ENCODE measurements at regions not wholly inside any gene's neighbourhood (a gene's known extent, or its start where the extent isn't known, plus 50 kb on each side); places are given as distances from the start of the nearest gene placed in this dataset.

- no peak for DNase-seq (ENCODE audit: low read depth in 3 of 3, low spot score in 2 of 3)
Measured at GRCh38 chr4:176566769-176567168, 226.0 kb downstream of the VEGFC start.

DNA sequence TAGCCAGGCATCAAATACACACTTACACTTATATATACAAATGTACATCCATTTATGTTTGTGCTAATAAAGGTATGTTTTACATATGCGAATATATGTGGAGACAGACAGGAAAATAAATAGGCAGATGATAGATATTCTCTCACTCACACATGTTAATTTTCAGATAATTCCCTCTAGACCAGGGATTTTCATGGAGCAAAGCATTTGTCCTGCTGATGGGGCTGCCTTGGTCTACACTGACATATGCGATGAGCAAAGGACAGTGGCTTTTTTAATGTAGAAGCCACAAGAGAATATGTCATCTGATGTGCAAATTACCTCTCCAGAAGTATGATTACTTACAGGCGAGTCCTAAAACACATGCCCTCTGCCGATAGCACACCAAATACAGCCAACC lies 224.5 kb downstream of the VEGFC start:
- no peak for DNase-seq (ENCODE audit: low read depth in 3 of 3, low spot score in 2 of 3)

DNA sequence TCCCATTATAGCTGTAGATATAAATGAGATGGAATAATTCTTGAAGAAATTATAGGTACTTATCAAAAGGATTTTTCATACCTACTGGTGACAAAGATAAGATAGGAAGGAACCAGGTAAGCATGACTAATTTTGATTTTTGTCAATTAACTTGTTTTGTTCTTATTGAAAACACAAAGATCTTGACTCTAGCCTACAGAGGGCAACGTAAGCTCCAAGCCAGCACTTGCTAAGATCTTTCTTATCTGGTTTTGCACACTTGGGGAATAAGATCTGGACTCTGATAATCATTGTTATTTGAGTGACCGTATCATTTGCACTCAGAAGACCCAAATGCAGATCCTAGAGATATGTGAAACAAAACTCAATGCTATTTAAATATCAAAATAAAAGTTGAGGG lies 223.4 kb downstream of the VEGFC start:
- DNase-seq (ENCODE audit: low read depth in 3 of 3, low spot score in 2 of 3), result no peak

DNA sequence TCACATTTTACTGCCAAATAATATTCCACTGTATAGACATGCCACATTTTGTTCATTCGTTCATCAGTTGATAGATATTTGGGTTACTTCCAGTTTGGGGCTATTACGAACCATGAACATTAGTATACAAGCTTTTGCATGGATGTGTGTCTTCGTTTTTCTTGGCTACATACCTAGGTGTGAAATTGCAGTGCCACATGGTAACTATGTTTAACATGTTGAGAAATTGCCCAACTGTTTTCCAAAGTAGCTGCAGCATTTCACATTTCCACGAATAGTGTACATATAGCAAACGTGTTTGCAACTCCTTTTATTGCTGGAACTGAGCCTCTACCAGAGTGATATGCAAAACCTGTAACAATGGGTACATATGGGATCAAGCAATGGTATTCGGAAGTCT lies 221.5 kb downstream of the VEGFC start:
- no peak for DNase-seq (ENCODE audit: low read depth in 3 of 3, low spot score in 2 of 3)

DNA sequence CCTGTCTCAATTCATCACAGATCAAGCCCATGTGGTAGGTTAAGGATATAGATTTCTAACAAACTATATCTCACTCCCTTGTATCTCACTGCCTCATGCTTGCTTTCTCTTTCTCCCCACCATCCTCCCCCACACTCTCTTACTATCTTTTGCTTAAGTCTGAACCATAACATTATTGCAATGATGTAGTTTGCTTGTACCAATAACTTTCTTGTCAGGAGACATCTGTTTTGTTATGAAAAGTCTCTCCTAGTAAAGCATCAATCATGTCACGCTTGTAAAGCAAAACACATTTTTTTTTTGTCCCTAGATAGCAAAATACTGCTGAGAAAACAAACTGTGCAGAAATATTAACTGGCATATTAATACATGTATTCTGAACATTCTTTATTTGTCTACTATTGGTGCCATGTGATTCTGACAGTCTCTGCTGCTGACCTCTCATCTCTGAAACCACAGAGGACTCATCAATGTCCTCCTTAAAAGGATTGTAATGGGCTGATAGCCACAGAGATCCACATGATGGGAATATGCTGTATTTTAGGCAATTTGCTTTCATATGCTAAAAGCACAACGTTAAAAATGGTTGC lies 217.5 kb downstream of the VEGFC start:
- DNase-seq (ENCODE audit: low read depth in 3 of 3, low spot score in 2 of 3), result no peak

DNA sequence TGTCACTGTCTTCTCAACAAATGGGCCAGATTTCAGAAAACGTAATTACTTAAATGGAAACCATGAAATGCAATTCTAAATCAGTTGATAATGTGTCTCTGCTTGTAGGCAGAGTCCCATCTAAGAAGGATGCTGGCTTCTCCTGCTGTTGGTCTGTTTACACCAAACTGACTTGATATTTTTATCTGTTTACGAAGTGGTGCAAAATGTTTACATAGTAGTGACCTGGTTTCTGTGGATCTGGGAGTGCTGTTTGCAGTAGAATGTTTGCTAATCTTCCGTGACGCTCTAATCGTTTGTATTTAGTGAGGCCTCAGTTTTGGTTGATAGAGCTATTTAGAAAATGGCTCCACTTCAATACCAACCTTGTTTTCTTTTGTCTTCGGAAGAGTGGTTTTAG lies 213.5 kb downstream of the VEGFC start:
- no peak for DNase-seq (ENCODE audit: low read depth in 3 of 3, low spot score in 2 of 3)

DNA sequence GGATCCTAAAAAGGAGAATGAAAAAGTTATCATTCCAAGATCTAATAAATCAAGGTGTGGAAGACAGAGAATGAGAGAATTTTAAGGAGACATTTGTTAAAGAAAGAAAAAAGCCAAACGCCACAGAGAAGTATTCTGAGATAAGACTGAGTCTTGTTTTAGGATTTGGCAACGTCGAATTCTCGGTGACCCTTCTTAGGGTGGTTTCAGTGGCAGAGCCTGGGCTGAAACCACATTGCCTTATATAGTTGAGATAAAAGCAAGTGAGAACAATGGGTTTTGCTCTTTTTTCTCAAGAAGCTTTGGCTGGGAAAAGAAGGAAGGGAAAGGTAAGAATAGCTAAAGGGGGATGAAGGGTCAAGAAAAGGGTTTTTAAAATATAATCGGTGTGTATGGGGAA lies 209.4 kb downstream of the VEGFC start:
- DNase-seq (ENCODE audit: low read depth in 3 of 3, low spot score in 2 of 3), result no peak

GRCh38 chr4:176584031-176584606 lies 208.6 kb downstream of the VEGFC start:
- DNase-seq (ENCODE audit: low read depth in 3 of 3, low spot score in 2 of 3), result no peak

- no peak for DNase-seq (ENCODE audit: low read depth in 3 of 3, low spot score in 2 of 3)
Measured at GRCh38 chr4:176587920-176588319, 204.8 kb downstream of the VEGFC start.

DNA sequence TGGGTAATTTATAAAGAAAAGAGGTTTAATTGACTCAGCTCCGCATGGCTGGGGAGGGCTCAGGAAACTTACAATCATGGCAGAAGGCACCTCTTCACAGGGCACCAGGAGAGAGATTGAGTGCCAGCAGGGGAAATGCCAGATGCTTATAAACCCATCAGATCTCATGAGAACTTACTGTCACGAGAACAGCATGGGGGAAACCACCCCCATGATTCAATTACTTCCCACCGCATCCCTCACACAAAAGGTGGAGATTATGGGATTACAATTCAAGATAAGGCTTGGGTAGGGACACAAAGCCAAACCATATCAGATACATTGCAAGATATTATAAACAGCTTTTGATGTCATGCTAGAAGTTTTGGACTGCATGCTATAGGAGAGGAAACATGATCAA lies 204.3 kb downstream of the VEGFC start:
- no peak for DNase-seq (ENCODE audit: low read depth in 3 of 3, low spot score in 2 of 3)

DNA sequence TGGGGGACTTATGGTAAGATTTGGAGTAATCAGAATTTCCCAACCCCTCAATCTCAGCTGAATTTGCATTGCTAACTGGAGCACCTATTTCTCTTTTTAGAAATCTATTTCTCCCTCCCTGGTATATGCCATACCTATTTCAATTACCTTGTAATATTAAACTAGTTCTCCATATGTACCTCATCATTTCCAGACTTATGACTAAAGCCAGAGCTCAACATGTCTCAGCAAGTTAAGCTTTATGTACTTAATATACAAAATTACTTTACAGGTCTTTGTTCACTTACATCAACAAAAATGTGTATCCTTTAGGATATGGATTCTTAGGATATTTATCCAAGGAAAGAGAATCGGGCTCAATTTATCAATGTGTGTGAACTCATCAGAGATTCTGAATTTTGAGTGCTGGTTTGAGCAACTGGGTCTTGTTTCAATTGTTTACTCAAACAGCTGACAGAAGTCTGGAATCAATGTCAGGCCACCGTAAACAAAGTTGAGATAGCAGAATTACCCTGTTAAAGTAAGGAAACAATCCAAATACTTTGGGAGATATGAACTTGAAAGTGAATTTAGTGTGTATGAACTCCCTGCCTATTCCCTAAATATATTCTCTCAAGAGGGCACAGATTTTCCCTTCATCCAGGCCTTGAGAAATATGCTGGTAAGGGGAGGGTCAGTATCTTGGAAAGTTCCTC lies 199.6 kb downstream of the VEGFC start:
- no peak for DNase-seq (ENCODE audit: low read depth in 3 of 3, low spot score in 2 of 3)

- no peak for DNase-seq (ENCODE audit: low read depth in 3 of 3, low spot score in 2 of 3)
Measured at GRCh38 chr4:176593943-176594342, 198.8 kb downstream of the VEGFC start.

DNA sequence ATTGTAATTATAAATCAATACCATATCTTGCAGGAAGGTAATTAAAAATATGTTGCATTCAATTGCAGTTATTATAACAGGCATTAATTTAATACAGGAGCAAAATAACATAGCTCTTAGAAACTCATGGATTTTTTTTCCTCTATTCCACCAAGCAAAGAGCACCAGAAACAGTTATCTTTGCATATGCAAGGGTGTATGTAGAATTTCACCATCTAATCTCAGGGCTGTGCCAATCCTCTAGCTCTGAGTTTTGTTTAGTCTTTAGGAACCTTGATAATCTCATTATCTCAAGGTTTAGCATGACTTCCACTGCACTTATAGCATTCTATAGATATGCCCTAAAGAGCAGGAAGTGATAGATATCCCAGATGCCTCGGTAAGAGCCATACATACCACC lies 197.5 kb downstream of the VEGFC start:
- no peak for DNase-seq (ENCODE audit: low read depth in 3 of 3, low spot score in 2 of 3)

DNA sequence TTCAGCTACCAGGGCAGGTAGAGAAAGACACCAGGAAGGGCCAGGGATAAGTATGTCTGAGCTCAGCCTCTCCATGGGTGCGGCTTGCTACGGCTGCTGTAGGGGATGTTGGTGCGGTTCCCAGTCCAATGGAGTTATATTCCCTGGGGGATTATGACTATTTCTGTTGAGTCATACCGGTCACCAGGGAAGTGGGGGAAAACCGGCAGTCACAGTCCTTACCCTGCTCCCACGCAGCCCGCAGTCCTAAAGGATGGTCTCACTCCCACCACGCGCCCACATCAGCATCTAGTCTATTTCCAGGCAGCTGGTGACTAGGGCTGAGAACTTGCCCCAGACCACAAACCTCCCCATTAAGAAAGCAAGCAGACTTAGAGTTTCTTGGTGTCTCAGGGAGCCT lies 191.6 kb downstream of the VEGFC start:
- no peak for DNase-seq (ENCODE audit: low read depth in 3 of 3, low spot score in 2 of 3)

DNA sequence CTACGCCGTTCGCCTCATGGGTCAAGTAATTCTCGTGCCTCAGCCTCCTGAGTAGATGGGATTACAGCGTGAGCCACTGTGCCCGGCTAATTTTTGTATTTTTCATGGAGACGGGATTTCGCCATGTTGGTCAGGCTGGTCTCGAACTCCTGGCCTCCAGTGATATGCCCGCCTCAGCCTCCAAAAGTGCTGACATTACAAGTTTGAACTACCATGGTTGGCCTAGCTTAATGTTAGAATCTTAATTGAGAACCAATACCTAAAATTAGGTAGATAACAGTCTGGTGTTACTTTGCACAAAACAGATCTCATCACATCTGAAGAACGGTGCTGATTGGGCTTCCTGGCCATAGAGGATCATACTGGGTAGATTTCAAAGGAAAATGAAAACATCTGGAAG lies 184.9 kb downstream of the VEGFC start:
- DNase-seq (ENCODE audit: low read depth in 3 of 3, low spot score in 2 of 3), result no peak

DNA sequence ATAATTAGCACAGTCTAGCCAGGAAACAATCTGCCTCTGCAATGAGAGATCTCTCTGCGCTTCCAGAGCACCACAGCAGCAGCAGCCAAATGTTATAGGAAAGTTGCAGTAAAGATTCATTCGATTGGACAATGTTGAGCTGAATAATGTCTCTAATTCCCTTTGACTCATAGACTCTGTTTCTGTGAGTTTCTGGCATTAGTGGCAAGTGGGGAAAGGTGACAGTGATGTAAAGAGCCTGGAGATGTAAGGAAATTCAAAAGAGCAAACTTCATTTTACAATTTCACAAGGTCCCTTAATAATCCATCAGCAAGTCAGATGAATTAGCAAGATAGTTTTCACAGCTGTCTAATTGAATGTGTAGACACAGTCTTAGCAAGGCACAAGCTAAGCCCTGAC lies 184.4 kb downstream of the VEGFC start:
- DNase-seq (ENCODE audit: low read depth in 3 of 3, low spot score in 2 of 3), result no peak

DNA sequence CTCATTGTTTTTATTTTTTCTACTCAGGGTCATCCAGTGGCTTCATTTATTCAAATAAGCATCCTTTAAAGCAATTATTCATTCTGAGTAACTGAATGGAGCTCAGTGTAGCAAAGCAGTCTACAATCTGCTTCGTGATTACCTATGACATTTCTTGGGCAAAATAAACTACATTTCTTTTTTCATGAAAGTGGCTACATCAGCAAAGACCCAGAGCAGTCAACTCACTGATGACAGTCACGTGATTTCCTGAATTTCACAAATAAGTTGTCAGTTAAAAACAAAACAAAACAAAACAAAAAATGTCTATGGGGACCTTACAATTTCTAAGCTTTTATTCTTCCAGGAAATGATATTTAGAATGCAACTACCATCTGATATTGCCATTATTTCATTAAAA lies 182.1 kb downstream of the VEGFC start:
- DNase-seq (ENCODE audit: low read depth in 3 of 3, low spot score in 2 of 3), result no peak

DNA sequence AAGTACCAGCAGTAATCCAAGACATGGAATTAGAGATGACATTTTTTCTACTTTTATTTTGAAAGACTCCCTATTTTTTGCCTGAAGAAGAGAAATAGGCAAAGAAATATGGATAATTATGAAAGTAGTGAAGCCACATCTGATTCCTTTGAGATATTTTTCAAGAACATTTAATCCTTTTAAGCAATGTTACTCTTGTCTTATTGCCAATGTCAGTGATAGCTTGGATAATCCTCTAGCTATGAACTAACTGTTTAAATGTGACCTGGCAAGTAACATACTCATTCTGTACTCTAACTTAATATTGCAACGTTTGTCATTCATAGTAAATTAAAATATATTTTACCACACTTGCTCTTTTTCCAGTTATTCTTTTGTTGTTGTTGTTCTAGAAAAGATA lies 181.3 kb downstream of the VEGFC start:
- DNase-seq (ENCODE audit: low read depth in 3 of 3, low spot score in 2 of 3), result no peak

DNA sequence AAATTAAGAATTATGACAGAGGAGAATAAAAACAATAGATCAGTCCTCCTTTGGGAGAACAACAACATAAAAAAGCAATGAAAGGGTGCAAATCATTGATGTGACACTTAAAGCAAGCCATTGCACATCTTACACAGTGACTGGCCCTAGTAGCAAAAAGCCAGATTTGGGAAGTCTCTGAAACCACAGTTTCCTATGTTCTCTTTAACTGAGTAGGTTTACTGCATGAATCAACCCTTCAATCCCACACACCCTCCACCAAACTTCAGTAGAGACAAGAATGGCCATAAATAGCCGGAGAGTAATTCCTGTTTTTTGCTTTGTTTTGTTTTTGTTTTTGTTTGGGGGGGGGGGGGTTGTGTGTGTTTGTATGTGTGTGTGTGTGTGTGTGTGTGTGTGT lies 180.8 kb downstream of the VEGFC start:
- no peak for DNase-seq (ENCODE audit: low read depth in 3 of 3, low spot score in 2 of 3)

DNA sequence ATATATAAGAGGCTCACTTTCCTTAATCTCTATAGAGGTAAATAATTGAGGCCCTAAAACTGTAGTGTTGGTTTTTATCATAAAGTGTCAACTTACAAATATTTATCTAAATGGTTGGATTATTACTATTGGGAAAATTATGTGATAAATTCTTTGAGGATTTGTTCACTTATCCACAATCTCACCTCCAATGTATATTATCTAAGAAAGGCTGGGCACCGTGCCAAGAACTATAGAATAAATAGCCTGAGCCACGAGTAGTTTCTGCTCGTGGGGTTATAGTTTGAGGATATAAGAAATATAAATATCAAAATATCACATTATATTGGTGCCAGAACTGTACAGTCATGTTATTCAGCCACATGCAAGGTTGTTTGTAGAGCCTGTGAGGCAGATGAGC lies 177.9 kb downstream of the VEGFC start:
- no peak for DNase-seq (ENCODE audit: low read depth in 3 of 3, low spot score in 2 of 3)

DNA sequence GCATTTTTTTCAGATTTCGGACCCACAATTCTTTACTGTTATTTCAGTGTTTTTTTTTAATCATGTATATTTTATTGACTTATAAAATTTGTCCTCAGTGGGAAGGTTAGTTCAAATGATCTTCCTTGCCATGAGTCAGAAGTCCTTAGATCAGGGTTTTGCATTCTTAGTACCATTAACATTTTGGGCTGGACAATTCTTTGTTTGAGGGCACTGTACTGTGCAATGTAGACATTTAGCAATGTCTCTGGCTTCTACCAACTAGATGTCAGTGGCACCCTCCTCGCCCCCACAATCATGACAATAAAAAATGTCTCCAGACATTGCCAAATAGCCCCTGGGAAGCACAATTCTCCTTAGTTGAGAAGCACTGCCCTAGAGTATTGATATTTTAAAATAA lies 176.6 kb downstream of the VEGFC start:
- no peak for DNase-seq (ENCODE audit: low read depth in 3 of 3, low spot score in 2 of 3)

GRCh38 chr4:176618138-176618537 lies 174.6 kb downstream of the VEGFC start:
- no peak for DNase-seq (ENCODE audit: low read depth in 3 of 3, low spot score in 2 of 3)

GRCh38 chr4:176619430-176619829 lies 173.3 kb downstream of the VEGFC start:
- DNase-seq (ENCODE audit: low read depth in 3 of 3, low spot score in 2 of 3), result no peak

Data from right renal cortex interstitium (tissue), 3 donors.